DMS79 treated with DMSO at 0.1 percent for 48 hours (cell line): ENCODE measurements at regions not wholly inside any gene's neighbourhood (a gene's known extent, or its start where the extent isn't known, plus 50 kb on each side); places are given as distances from the start of the nearest gene placed in this dataset.
"Not testable (repeated sequence)": the region's sequence is repeated elsewhere in the genome, so short reads cannot be mapped to it uniquely, and the experiment has no call there.

Source experiments
- DNase-seq: peaks from one replicate; lab custom pipeline; 2025; lab: John Stamatoyannopoulos, UW

GRCh38 chr2:166831930-166832329, 56.4 kb upstream of the XIRP2 start:
- DNase-seq: no peak

GRCh38 chr2:166825914-166826313, 62.4 kb upstream of the XIRP2 start:
- DNase-seq: no peak

GRCh38 chr2:166814335-166814734, 73.9 kb upstream of the XIRP2 start:
- DNase-seq: no peak

GRCh38 chr2:166812166-166812891, 76.0 kb upstream of the XIRP2 start:
- DNase-seq: no peak

GRCh38 chr2:166805753-166806152, 82.5 kb upstream of the XIRP2 start:
- DNase-seq: no peak

GRCh38 chr2:166803373-166804000, 84.8 kb upstream of the XIRP2 start:
- no peak for DNase-seq

GRCh38 chr2:166802475-166802874, 85.8 kb upstream of the XIRP2 start:
- DNase-seq: no peak

- DNase-seq: no peak
Measured at GRCh38 chr2:166792808-166793207, 95.5 kb upstream of the XIRP2 start.

- DNase-seq: no peak
Measured at GRCh38 chr2:166786707-166787106, 101.6 kb upstream of the XIRP2 start.

GRCh38 chr2:166784296-166784946, 103.9 kb upstream of the XIRP2 start:
- no peak for DNase-seq

GRCh38 chr2:166775176-166775575, 113.1 kb upstream of the XIRP2 start:
- DNase-seq: no peak

- DNase-seq: no peak
Measured at GRCh38 chr2:166773308-166773949, 114.9 kb upstream of the XIRP2 start.

GRCh38 chr2:166768393-166769123, 119.7 kb upstream of the XIRP2 start:
- DNase-seq: no peak

GRCh38 chr2:166766769-166767322, 121.4 kb upstream of the XIRP2 start:
- DNase-seq: not testable (repeated sequence)

- DNase-seq: no peak
Measured at GRCh38 chr2:166766220-166766619, 122.1 kb upstream of the XIRP2 start.

GRCh38 chr2:166765141-166765540, 123.1 kb upstream of the XIRP2 start:
- no peak for DNase-seq

- no peak for DNase-seq
Measured at GRCh38 chr2:166764702-166765101, 123.6 kb upstream of the XIRP2 start.

GRCh38 chr2:166764216-166764615, 124.1 kb upstream of the XIRP2 start:
- DNase-seq: no peak

GRCh38 chr2:166762746-166763145, 125.5 kb upstream of the XIRP2 start:
- no peak for DNase-seq

GRCh38 chr2:166758956-166759355, 129.3 kb upstream of the XIRP2 start:
- no peak for DNase-seq

- DNase-seq: no peak
Measured at GRCh38 chr2:166750624-166751023, 137.7 kb upstream of the XIRP2 start.

- not testable (repeated sequence) for DNase-seq
Measured at GRCh38 chr2:166744117-166744516, 144.2 kb upstream of the XIRP2 start.
